ENCODE measurements at regions not wholly inside any gene's neighbourhood (a gene's known extent, or its start where the extent isn't known, plus 50 kb on each side); places are given as distances from the start of the nearest gene placed in this dataset.

DNA sequence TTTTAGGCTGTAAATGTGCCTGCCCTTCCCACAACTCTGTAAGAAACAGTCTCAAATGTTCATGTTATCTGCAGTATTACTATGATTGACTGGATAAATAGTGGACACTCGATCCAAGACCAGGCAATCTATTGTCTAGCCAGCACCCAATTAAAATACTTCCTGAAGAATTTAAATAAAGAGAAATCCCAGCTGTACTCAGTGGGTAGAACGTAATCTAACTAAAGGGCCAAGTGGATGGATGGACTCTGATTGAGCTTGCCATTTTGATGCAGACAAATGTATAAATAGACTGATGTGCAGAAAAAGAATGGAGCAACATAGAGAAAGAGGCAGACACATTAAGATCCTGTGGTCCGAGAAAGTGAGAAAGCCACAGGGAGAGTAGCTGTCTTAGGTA lies 158.0 kb downstream of the IPMK start:
- intact Hi-C loops (cut with DNase I), result no loop called here
- WGBS, 3 donors, result 68 to 74% (median 71%) methylated on average over 3 of the region's 3 CpGs

GRCh38 chr10:58107506-58107905 lies 160.2 kb downstream of the IPMK start:
- TF ChIP-seq, protein P1, sequence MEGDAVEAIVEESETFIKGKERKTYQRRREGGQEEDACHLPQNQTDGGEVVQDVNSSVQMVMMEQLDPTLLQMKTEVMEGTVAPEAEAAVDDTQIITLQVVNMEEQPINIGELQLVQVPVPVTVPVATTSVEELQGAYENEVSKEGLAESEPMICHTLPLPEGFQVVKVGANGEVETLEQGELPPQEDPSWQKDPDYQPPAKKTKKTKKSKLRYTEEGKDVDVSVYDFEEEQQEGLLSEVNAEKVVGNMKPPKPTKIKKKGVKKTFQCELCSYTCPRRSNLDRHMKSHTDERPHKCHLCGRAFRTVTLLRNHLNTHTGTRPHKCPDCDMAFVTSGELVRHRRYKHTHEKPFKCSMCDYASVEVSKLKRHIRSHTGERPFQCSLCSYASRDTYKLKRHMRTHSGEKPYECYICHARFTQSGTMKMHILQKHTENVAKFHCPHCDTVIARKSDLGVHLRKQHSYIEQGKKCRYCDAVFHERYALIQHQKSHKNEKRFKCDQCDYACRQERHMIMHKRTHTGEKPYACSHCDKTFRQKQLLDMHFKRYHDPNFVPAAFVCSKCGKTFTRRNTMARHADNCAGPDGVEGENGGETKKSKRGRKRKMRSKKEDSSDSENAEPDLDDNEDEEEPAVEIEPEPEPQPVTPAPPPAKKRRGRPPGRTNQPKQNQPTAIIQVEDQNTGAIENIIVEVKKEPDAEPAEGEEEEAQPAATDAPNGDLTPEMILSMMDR (IDR thresholded peaks at IDR 0.05), result no peak
- no peak overlapping the region for H3K27ac ChIP-seq
- H3K4me3 ChIP-seq, result no peak overlapping the region
- 85 to 90% (median 85%) methylated on average over 2 of the region's 2 CpGs for WGBS, 3 donors
- ATAC-seq (no peak), DNase-seq (no peak)
- H3K4me1 ChIP-seq, result no peaks in the 10 kb centered on the region
- H3K36me3 ChIP-seq (ENCODE audit: insufficient read depth in 1 of 2, low read depth in 1 of 2), result no peaks in the 10 kb centered on the region
- intact Hi-C loops (cut with DNase I), result no loop called here
- peaks cover 0 to 2% (median 0%) of the 10 kb centered on the region in 3 donors for H3K27me3 ChIP-seq (ENCODE audit: insufficient read depth in 3 of 3, low read length in 2 of 3)
- H3K9me3 ChIP-seq, result no peaks in the 10 kb centered on the region

More for the DNA sequence above, 158.0 kb downstream of the IPMK start:
- no peaks in the 10 kb centered on the region for H3K4me1 ChIP-seq
- no peaks in the 10 kb centered on the region for H3K27me3 ChIP-seq (ENCODE audit: insufficient read depth in 3 of 3, low read length in 2 of 3)
- H3K36me3 ChIP-seq (ENCODE audit: insufficient read depth in 1 of 2, low read depth in 1 of 2), result no peaks in the 10 kb centered on the region
- DNase-seq (no peak), ATAC-seq (no peak)
- no peak overlapping the region for H3K4me3 ChIP-seq
- TF ChIP-seq, protein P1 (IDR thresholded peaks at IDR 0.05), result no peak
- no peak overlapping the region for H3K27ac ChIP-seq
- no peaks in the 10 kb centered on the region for H3K9me3 ChIP-seq

- ATAC-seq, result no peak
- Histone ChIP-seq H3K4me3 (no peak overlapping the region), H3K4me1 (no peaks in the 10 kb centered on the region), H3K36me3 (ENCODE audit: insufficient read depth in 1 of 2, low read depth in 1 of 2) (no peaks in the 10 kb centered on the region), H3K27ac (no peak overlapping the region), H3K27me3 (ENCODE audit: insufficient read depth in 3 of 3, low read length in 2 of 3) (peaks cover 0 to 2% (median 0%) of the 10 kb centered on the region in 3 donors), H3K9me3 (no peaks in the 10 kb centered on the region)
- DNase-seq, result no peak
- TF ChIP-seq, protein P1 (IDR thresholded peaks at IDR 0.05), result no peak
- intact Hi-C loops (cut with DNase I), result no loop called here
- 93 to 96% (median 95%) methylated on average over 39 to 40 of the region's 40 CpGs for WGBS, 3 donors
Observed at GRCh38 chr10:58106211-58107035, 161.3 kb downstream of the IPMK start.

GRCh38 chr10:58104351-58104751 lies 163.3 kb downstream of the IPMK start:
- intact Hi-C loops (cut with DNase I), result no loop called here
- Histone ChIP-seq H3K36me3 (ENCODE audit: insufficient read depth in 1 of 2, low read depth in 1 of 2) (no peaks in the 10 kb centered on the region), H3K4me1 (no peaks in the 10 kb centered on the region), H3K9me3 (no peaks in the 10 kb centered on the region), H3K27me3 (ENCODE audit: insufficient read depth in 3 of 3, low read length in 2 of 3) (peaks cover 0 to 2% (median 0%) of the 10 kb centered on the region in 3 donors), H3K27ac (no peak overlapping the region), H3K4me3 (no peak overlapping the region)
- TF ChIP-seq, protein P1 (IDR thresholded peaks at IDR 0.05), result no peak
- ATAC-seq, result no peak
- no peak for DNase-seq

GRCh38 chr10:58102897-58103296 lies 164.8 kb downstream of the IPMK start:
- Histone ChIP-seq H3K4me3 (no peak overlapping the region), H3K36me3 (ENCODE audit: insufficient read depth in 1 of 2, low read depth in 1 of 2) (no peaks in the 10 kb centered on the region), H3K9me3 (no peaks in the 10 kb centered on the region), H3K27me3 (ENCODE audit: insufficient read depth in 3 of 3, low read length in 2 of 3) (peaks cover 0 to 2% (median 0%) of the 10 kb centered on the region in 3 donors), H3K4me1 (no peaks in the 10 kb centered on the region), H3K27ac (no peak overlapping the region)
- intact Hi-C loops (cut with DNase I), result no loop called here
- WGBS, 3 donors, result 68 to 74% (median 69%) methylated on average over 7 of the region's 7 CpGs
- DNase-seq (no peak), ATAC-seq (no peak)
- TF ChIP-seq, protein P1 (IDR thresholded peaks at IDR 0.05), result no peak
